Brain microvascular endothelial cell (primary cell): ENCODE measurements at regions not wholly inside any gene's neighbourhood (a gene's known extent, or its start where the extent isn't known, plus 50 kb on each side); places are given as distances from the start of the nearest gene placed in this dataset.

Experiments used
- DNase-seq: peaks from one replicate; pipeline ENCODE4 v3.0.0-alpha.2; 2020
- H3K27ac ChIP-seq: fragments of 250-450 bp; sonication (Bioruptor Pico); 2 replicates; pipeline ENCODE4 v1.5.1; 2020; ENCODE audit warnings: mild to moderate bottlenecking, moderate library complexity
- H3K27me3 ChIP-seq: fragments of 250-450 bp; sonication (Bioruptor Pico); replicated peaks from 2 replicates; pipeline ENCODE4 v1.5.1; 2020; ENCODE audit warnings: mild to moderate bottlenecking
- H3K36me3 ChIP-seq: fragments of 250-450 bp; sonication (Bioruptor Pico); replicated peaks from 2 replicates; pipeline ENCODE4 v1.5.1; 2020; ENCODE audit warnings: mild to moderate bottlenecking
- H3K4me3 ChIP-seq: 2 replicates; pipeline ENCODE4 v1.5.1; 2011; ENCODE audit warnings: low read depth, mild to moderate bottlenecking, control low read depth, low read length, moderate library complexity
- in situ Hi-C: cut with HindIII; loops from 2 replicates; pipeline ENCODE4 v1.10.0; 2017; ENCODE audit warnings: low sequenced_read_pairs, low pct_ligation_motif_present
- TF ChIP-seq, protein P1 (sequence below): IDR thresholded peaks from 2 replicates; pipeline ENCODE4 v1.5.1; 2011; ENCODE audit warnings: low read depth, mild to moderate bottlenecking, moderate library complexity, low read length, control low read depth, inconsistent platforms; ENCODE audit errors: missing control alignments

DNA sequence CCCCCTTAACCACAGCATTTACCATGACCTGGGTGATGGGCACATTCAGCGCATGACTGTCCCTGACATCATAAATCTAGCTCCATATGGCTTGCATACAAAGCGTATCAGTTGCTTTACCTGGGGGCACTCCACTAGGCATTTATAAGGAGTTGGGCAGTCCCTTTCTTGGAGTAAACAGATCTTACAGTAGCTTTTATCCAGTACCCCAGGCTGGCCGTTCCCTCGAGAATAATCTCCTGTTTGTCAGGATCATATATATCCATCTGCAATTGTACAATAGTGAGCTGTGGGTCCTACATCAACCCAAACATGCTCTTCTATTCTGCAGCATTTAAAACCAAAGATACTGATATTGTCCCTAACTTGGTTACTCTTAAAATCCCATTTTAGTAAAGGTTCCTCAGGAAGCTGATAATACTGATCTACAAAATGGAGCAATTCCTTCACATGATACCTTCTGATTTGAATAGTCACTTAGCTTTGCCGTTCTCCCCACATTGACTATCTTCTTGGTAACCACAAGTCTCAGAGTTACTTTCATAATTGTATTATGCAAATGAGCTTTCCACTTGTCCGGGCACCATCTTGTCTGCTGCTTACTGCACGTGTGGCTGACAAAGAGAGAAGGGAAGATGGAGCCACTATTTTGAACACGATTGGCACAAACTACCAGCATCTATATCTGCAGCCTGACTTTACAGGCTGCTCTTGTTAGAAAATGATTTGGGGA is 205.0 kb downstream of the CWF19L2 start:
- Histone ChIP-seq H3K27me3 (no peaks in the 10 kb centered on the region), H3K27ac (no peak overlapping the region), H3K36me3 (no peaks in the 10 kb centered on the region), H3K4me3 (no peak overlapping the region)
- DNase-seq: no peak
- TF ChIP-seq, protein P1, sequence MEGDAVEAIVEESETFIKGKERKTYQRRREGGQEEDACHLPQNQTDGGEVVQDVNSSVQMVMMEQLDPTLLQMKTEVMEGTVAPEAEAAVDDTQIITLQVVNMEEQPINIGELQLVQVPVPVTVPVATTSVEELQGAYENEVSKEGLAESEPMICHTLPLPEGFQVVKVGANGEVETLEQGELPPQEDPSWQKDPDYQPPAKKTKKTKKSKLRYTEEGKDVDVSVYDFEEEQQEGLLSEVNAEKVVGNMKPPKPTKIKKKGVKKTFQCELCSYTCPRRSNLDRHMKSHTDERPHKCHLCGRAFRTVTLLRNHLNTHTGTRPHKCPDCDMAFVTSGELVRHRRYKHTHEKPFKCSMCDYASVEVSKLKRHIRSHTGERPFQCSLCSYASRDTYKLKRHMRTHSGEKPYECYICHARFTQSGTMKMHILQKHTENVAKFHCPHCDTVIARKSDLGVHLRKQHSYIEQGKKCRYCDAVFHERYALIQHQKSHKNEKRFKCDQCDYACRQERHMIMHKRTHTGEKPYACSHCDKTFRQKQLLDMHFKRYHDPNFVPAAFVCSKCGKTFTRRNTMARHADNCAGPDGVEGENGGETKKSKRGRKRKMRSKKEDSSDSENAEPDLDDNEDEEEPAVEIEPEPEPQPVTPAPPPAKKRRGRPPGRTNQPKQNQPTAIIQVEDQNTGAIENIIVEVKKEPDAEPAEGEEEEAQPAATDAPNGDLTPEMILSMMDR: no peak
- in situ Hi-C loops: no loop called here

DNA sequence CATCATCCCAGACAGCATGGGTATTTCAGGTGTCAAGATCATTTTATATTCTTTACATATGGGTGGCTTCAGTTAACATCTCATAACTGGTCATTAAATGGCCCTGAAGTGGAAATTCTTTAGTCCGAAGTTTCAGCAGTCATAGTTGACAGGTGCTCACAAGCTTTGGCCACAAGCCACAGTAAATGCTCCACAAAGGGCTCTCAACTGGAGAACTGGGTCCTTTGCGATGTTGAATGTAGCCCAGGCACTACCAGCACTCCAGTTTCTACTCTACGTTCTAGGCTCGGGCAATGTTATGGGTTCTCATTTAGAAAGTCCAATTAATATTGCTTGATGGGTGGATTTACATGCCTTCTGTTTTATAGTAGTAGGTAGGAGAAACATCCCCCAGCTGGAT is 206.3 kb downstream of the CWF19L2 start:
- in situ Hi-C loops: no loop called here
- Histone ChIP-seq H3K4me3 (no peak overlapping the region), H3K36me3 (no peaks in the 10 kb centered on the region), H3K27me3 (no peaks in the 10 kb centered on the region), H3K27ac (no peak overlapping the region)
- TF ChIP-seq, protein P1: no peak
- no peak for DNase-seq

DNA sequence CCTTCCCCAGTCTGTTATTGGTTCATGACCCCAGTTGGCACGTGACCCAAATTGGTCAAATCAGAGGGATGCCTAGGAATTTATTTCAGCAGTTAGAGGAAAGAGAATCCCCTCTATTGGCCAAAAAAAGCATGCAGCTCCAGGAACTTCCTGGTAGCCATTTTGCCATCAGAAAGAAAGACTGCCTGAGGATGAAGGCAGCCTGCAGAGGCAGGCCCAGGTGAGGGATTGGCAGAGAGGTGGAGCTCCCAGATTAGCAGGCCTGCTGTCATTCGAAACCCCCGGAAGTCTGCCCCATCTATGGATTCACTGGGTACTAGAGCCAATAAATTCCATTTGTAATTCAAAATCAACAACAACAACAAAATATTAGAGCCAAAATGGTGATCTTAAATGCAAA is 207.6 kb downstream of the CWF19L2 start:
- Histone ChIP-seq H3K36me3 (no peaks in the 10 kb centered on the region), H3K27me3 (no peaks in the 10 kb centered on the region), H3K27ac (no peak overlapping the region), H3K4me3 (no peak overlapping the region)
- TF ChIP-seq, protein P1: no peak
- in situ Hi-C loops: no loop called here
- DNase-seq: no peak

DNA sequence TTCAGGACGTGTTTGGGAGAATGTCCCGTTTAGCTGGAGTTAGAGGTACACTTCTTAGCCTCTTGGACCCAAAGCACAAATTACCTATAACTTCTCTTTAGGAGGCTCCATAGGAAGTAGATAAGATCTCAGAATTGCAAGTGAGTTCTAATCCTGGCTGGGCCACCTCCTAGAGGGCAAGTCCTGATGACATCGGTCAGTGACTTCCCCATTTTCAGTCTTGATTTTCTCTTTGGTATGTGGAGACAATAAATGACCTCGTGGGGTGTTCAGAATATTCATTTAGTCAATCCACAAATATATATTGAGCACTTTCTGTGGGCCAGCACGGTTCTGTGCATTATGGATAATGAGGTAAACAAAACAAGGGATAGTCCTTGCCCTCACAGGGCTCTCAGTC is 208.6 kb downstream of the CWF19L2 start:
- TF ChIP-seq, protein P1: no peak

DNA sequence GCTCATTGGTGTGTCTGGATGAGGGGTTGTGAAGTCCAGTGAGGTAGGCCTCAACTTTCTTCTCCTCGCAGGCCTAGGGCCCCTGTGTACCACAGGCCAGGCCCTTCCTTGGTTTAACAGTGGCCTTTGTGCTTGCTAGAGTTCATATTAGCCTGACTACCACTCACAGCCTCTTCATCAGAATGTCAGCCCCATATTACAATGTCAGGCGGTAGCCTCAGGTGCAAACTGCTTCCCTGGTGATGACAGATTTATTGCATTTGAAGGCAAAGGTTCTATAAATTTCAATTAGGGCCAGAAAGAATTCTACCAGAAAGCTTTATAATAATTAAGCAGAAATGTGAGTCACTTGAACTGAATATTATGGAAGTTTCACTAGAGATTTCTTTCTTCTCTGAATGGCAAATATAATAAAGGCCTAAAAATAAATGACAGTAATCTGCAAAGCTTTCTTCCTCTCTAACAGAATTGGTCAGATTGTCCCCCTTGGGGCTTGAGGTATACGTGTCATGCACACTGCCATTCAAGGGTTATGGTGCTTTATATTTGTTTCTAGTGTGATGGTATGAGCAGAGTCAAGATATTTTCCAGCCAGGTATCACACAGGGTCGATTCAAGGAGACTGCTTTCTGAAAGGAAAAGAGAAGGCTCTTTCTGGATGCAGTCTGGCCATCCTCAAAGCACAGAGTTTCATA is 210.3 kb downstream of the CWF19L2 start:
- Histone ChIP-seq H3K4me3 (no peak overlapping the region), H3K27ac (no peak overlapping the region), H3K36me3 (no peaks in the 10 kb centered on the region), H3K27me3 (no peaks in the 10 kb centered on the region)
- TF ChIP-seq, protein P1: no peak
- no peak for DNase-seq
- in situ Hi-C loops: no loop called here

More for the DNA sequence above, 208.6 kb downstream of the CWF19L2 start:
- Histone ChIP-seq H3K27me3 (no peaks in the 10 kb centered on the region), H3K27ac (no peak overlapping the region), H3K4me3 (no peak overlapping the region), H3K36me3 (no peaks in the 10 kb centered on the region)
- in situ Hi-C loops: no loop called here
- DNase-seq: no peak
